ENCODE measurements at regions not wholly inside any gene's neighbourhood (a gene's known extent, or its start where the extent isn't known, plus 50 kb on each side); places are given as distances from the start of the nearest gene placed in this dataset.

DNA sequence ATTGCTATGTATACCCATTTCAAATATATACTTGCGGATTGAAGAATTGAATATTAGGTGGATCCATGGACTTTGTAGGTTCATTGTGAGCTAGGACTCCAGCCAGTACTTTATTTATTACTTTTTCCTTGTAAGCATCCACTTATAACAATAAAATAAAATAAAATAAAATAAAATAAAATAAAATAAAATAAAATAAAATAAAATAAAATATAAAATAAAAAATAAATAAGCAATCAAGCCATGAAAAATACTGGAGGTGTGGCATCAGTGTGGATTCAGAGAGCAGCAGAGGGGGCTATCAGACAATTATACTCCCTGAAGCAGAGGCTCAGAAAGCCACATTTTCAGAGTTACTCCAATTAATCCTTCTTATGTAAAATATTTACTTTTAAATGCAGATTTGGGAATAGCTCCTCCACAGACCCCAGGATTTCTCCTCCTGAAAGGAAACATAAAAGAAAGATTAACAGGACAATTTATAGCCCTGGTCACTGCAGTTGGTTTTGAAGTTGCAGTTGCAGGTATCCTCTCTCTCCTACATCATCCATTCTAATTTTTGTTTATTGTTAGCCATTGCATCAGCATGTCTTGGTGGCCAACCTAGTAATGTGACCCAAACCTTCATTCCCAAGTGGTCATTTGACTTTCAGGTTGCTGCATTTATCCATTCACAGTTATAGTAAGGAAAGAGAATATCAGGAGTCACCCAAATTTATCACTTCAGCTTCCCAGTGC is 2025.2 kb upstream of the IGFBP7 start:
- Histone ChIP-seq H3K36me3 (ENCODE audit: control insufficient read depth, insufficient read depth, low read length) (no peaks in the 10 kb centered on the region), H3K4me1 (ENCODE audit: control insufficient read depth, insufficient read depth, low read length, poor library complexity, severe bottlenecking) (no peaks in the 10 kb centered on the region), H3K4me3 (ENCODE audit: extremely low read depth, insufficient read depth, low read length, poor library complexity, severe bottlenecking) (no peak overlapping the region), H3K27ac (ENCODE audit: low read depth, low read length, severe bottlenecking) (no peak overlapping the region), H3K9me3 (ENCODE audit: control insufficient read depth, low read length) (no peaks in the 10 kb centered on the region)
- no CpG with 5 or more reads among the region's 1 CpG for WGBS, 2 experiments (ENCODE audit: insufficient coverage in 2 of 2)

DNA sequence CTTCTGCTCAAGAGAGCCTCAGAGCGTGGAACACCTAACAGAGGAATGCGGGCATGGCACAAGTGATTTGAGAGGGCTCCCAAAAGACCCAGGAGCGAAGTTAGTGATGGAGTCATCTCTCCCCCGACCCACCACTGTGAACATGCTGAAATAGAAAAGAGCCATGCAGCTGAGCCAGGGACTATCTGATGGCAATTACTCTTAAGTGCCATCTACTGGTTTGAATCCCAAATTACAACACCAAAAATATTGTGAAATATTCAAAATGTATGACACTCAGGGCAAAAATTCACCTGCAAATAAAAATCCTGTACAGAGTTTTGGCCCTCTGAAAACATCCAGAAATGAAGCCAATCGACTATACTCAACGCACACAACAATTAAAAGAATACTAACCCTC is 2038.9 kb upstream of the ADGRL3 start:
- Histone ChIP-seq H3K4me1 (ENCODE audit: control insufficient read depth, insufficient read depth, low read length, poor library complexity, severe bottlenecking) (no peaks in the 10 kb centered on the region), H3K36me3 (ENCODE audit: control insufficient read depth, insufficient read depth, low read length) (no peaks in the 10 kb centered on the region), H3K9me3 (ENCODE audit: control insufficient read depth, low read length) (no peaks in the 10 kb centered on the region), H3K27ac (ENCODE audit: low read depth, low read length, severe bottlenecking) (no peak overlapping the region), H3K4me3 (ENCODE audit: extremely low read depth, insufficient read depth, low read length, poor library complexity, severe bottlenecking) (no peak overlapping the region)
- 66 to 90% methylated on average over 3 to 5 of the region's 6 CpGs for WGBS, 2 experiments (ENCODE audit: insufficient coverage in 2 of 2)

DNA sequence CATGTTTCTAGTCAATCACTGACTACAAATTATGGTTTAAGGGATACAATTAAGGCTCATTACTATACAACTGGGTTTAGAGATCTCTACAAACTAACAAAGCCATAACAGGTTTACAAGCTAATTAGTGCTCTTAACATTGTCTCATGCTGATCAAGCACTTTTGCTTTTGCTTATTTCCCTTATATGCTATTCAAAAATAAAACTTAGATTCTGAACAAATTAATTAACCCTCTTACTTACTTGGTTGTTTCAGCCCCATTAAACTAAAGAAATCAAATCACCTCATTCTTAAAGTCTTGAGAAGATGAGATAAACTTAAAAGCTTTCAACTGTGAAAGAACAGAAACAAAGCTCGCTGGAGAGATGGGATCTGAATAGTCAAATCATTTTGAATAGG is 2024.5 kb upstream of the ADGRL3 start:
- H3K4me1 ChIP-seq (ENCODE audit: control insufficient read depth, insufficient read depth, low read length, poor library complexity, severe bottlenecking): no peaks in the 10 kb centered on the region
- no peaks in the 10 kb centered on the region for H3K9me3 ChIP-seq (ENCODE audit: control insufficient read depth, low read length)
- 56% methylated on average over 1 of the region's 1 CpG; no CpG with 5 or more reads in 1 of the 2 experiments for WGBS, 2 experiments (ENCODE audit: insufficient coverage in 2 of 2)
- H3K36me3 ChIP-seq (ENCODE audit: control insufficient read depth, insufficient read depth, low read length): no peaks in the 10 kb centered on the region
- no peak overlapping the region for H3K27ac ChIP-seq (ENCODE audit: low read depth, low read length, severe bottlenecking)
- H3K4me3 ChIP-seq (ENCODE audit: extremely low read depth, insufficient read depth, low read length, poor library complexity, severe bottlenecking): no peak overlapping the region

DNA sequence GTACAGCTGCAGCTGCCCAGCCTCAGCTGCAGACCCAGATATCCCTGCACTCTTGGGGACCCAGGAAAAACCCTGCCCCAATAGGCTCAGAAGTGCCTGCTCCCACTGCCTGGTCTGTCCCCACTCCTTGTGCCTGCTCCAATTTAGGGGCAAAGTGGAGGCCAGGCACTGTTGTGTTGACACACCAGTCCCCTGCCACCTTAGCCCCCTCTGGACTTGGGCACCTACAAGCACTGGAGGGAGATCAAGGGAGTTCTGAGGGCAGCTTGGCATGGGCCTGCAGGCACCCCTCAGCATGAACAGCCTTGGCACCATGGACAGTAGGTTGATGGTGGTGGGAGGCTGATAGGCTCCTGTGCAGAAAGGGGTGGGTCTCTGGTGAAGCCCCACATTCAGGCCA is 2020.8 kb upstream of the ADGRL3 start:
- Histone ChIP-seq H3K27ac (ENCODE audit: low read depth, low read length, severe bottlenecking) (no peak overlapping the region), H3K4me1 (ENCODE audit: control insufficient read depth, insufficient read depth, low read length, poor library complexity, severe bottlenecking) (no peaks in the 10 kb centered on the region), H3K9me3 (ENCODE audit: control insufficient read depth, low read length) (no peaks in the 10 kb centered on the region), H3K4me3 (ENCODE audit: extremely low read depth, insufficient read depth, low read length, poor library complexity, severe bottlenecking) (no peak overlapping the region), H3K36me3 (ENCODE audit: control insufficient read depth, insufficient read depth, low read length) (no peaks in the 10 kb centered on the region)

DNA sequence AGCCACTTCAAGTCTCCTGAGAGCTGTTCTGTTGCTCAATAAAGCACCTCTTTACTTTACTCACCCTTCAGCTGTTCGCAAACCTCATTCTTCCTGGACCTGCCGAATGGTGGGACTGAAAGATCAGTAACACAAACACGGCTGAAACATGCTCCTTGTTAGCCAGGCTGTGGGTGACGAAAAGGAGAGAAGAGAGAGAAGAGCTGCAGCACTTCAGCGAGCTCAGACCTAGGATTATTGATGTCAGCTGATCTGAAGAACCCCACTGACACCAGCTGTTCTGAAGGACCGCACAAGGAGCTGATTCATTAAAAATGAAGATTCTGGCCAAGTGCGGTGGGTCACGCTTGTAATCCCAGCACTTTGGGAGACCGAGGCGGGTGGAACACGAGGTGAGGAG is 2020.0 kb upstream of the ADGRL3 start:
- Histone ChIP-seq H3K4me1 (ENCODE audit: control insufficient read depth, insufficient read depth, low read length, poor library complexity, severe bottlenecking) (no peaks in the 10 kb centered on the region), H3K36me3 (ENCODE audit: control insufficient read depth, insufficient read depth, low read length) (no peaks in the 10 kb centered on the region), H3K27ac (ENCODE audit: low read depth, low read length, severe bottlenecking) (no peak overlapping the region), H3K9me3 (ENCODE audit: control insufficient read depth, low read length) (no peaks in the 10 kb centered on the region), H3K4me3 (ENCODE audit: extremely low read depth, insufficient read depth, low read length, poor library complexity, severe bottlenecking) (no peak overlapping the region)
- 75 to 76% methylated on average over 8 to 10 of the region's 11 CpGs for WGBS, 2 experiments (ENCODE audit: insufficient coverage in 2 of 2)

DNA sequence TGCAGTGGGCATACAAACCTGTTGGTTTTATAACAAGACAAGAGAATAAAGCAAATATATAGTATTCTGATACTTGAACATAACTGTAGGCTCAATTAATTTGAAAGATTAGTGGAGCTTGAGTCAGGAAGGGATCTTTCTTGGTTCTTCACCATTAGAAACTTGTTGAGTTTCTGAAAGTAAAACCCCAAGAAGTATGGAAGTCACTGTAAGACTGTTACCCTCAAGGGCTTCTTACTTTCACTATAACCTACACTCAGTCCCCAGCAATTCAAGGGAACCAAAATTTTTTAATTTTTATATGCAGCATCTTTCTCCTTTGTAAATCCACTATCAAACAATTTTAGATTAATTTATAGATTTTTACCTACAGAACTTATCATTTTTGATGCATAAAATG is 2019.2 kb upstream of the ADGRL3 start:
- no peaks in the 10 kb centered on the region for H3K9me3 ChIP-seq (ENCODE audit: control insufficient read depth, low read length)
- no peaks in the 10 kb centered on the region for H3K4me1 ChIP-seq (ENCODE audit: control insufficient read depth, insufficient read depth, low read length, poor library complexity, severe bottlenecking)
- H3K4me3 ChIP-seq (ENCODE audit: extremely low read depth, insufficient read depth, low read length, poor library complexity, severe bottlenecking): no peak overlapping the region
- no peak overlapping the region for H3K27ac ChIP-seq (ENCODE audit: low read depth, low read length, severe bottlenecking)
- H3K36me3 ChIP-seq (ENCODE audit: control insufficient read depth, insufficient read depth, low read length): no peaks in the 10 kb centered on the region

DNA sequence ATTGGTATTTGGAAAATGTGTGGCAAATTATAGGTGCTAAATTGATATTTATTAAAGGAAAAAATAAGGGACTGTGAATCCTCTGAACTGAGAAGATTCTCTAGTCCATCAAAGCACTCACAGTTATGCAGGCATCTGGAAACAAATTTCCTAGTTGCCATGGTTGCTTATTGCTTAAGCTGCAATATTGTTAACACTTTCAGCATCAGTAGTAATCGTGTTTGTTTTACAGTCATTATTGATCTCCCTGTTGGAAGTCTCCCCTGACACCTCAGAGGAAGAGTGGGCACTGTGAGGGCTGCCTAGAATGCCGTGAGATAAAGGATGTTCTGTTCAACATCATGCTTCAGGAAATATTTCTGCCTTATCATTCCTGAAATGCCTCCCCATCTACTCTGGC is 2004.3 kb upstream of the ADGRL3 start:
- no peaks in the 10 kb centered on the region for H3K36me3 ChIP-seq (ENCODE audit: control insufficient read depth, insufficient read depth, low read length)
- H3K27ac ChIP-seq (ENCODE audit: low read depth, low read length, severe bottlenecking): no peak overlapping the region
- no peaks in the 10 kb centered on the region for H3K9me3 ChIP-seq (ENCODE audit: control insufficient read depth, low read length)
- no peaks in the 10 kb centered on the region for H3K4me1 ChIP-seq (ENCODE audit: control insufficient read depth, insufficient read depth, low read length, poor library complexity, severe bottlenecking)
- H3K4me3 ChIP-seq (ENCODE audit: extremely low read depth, insufficient read depth, low read length, poor library complexity, severe bottlenecking): no peak overlapping the region
- WGBS, 2 experiments (ENCODE audit: insufficient coverage in 2 of 2): 100% methylated on average over 1 of the region's 2 CpGs

DNA sequence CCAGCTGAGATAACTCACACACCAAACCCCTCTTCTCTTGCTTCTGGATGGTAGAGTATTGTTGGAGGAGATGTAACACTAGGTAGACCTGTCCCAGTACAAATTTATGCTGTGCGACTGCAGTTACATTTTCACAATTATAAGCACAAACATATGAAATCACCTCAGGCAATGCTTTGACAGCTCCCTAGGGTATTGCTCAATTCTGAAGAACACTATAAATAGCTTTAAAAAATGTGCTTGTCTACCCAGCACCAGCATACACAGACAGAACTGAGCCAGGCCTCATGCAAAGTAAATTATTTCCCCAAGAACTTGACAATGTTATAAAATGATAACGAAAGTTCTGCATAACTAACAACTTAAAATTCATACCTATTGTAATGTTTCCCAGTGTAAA is 1999.1 kb upstream of the ADGRL3 start:
- 83% methylated on average over 1 of the region's 2 CpGs; no CpG with 5 or more reads in 1 of the 2 experiments for WGBS, 2 experiments (ENCODE audit: insufficient coverage in 2 of 2)
- H3K9me3 ChIP-seq (ENCODE audit: control insufficient read depth, low read length): no peaks in the 10 kb centered on the region
- H3K4me3 ChIP-seq (ENCODE audit: extremely low read depth, insufficient read depth, low read length, poor library complexity, severe bottlenecking): no peak overlapping the region
- H3K27ac ChIP-seq (ENCODE audit: low read depth, low read length, severe bottlenecking): no peak overlapping the region
- H3K36me3 ChIP-seq (ENCODE audit: control insufficient read depth, insufficient read depth, low read length): no peaks in the 10 kb centered on the region
- no peaks in the 10 kb centered on the region for H3K4me1 ChIP-seq (ENCODE audit: control insufficient read depth, insufficient read depth, low read length, poor library complexity, severe bottlenecking)

DNA sequence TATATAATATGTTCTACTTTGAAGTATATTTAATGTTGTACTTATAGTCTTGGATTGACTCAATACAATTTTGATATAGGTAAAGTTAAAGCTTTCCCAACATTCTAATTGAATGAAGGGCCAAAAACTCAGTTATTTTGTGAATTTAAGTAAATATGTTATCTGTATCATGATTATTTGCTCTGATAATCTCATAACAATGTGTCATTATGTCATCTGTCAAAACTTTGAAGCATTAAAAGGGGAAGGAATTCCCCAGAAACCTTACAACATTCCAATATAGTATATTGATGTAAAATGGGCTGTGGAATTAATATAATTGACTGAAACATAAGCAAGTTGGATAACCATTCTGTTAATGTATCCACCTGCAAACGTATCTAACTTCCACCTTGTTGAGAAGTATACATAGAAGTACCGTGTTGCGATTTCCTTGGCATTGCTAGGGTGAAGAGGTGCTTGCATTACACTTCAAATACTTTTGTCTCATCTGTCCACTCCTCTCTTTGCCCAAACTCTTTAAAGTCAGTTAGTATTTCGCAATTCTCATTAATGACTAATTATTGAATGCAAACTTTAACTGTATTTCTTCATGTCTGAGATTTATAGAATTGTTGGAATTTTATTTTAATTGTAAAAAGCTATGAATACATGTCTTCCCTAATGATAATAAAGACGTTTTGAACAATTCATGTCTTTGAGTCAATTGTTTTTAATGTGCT is 1982.1 kb upstream of the ADGRL3 start:
- WGBS, 2 experiments (ENCODE audit: insufficient coverage in 2 of 2): 93 to 100% methylated on average over 1 to 3 of the region's 5 CpGs
- Histone ChIP-seq H3K9me3 (ENCODE audit: control insufficient read depth, low read length) (no peaks in the 10 kb centered on the region), H3K36me3 (ENCODE audit: control insufficient read depth, insufficient read depth, low read length) (no peaks in the 10 kb centered on the region), H3K4me3 (ENCODE audit: extremely low read depth, insufficient read depth, low read length, poor library complexity, severe bottlenecking) (no peak overlapping the region), H3K27ac (ENCODE audit: low read depth, low read length, severe bottlenecking) (no peak overlapping the region), H3K4me1 (ENCODE audit: control insufficient read depth, insufficient read depth, low read length, poor library complexity, severe bottlenecking) (no peaks in the 10 kb centered on the region)

DNA sequence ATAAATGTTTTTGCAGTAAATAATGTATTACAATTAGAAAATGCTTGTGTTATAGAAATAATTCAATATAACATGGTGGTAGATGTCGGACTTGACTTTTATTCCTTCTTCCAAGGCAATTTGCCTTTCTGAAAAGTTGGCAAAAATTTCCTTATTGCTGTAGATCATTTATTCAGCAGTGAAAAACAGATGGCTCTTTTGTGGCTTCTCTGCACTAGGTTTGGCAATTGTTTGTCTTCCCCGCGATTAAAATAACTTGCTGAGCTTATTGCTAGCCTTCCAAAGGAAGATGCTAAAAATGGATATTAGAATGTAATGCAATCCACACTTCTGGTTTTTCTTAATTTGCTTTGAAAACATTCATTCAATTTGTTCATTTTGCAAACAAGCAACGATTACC is 1977.9 kb upstream of the ADGRL3 start:
- H3K36me3 ChIP-seq (ENCODE audit: control insufficient read depth, insufficient read depth, low read length): no peaks in the 10 kb centered on the region
- H3K9me3 ChIP-seq (ENCODE audit: control insufficient read depth, low read length): no peaks in the 10 kb centered on the region
- no peaks in the 10 kb centered on the region for H3K4me1 ChIP-seq (ENCODE audit: control insufficient read depth, insufficient read depth, low read length, poor library complexity, severe bottlenecking)
- 88 to 100% methylated on average over 1 to 2 of the region's 4 CpGs for WGBS, 2 experiments (ENCODE audit: insufficient coverage in 2 of 2)
- no peak overlapping the region for H3K4me3 ChIP-seq (ENCODE audit: extremely low read depth, insufficient read depth, low read length, poor library complexity, severe bottlenecking)
- H3K27ac ChIP-seq (ENCODE audit: low read depth, low read length, severe bottlenecking): no peak overlapping the region

DNA sequence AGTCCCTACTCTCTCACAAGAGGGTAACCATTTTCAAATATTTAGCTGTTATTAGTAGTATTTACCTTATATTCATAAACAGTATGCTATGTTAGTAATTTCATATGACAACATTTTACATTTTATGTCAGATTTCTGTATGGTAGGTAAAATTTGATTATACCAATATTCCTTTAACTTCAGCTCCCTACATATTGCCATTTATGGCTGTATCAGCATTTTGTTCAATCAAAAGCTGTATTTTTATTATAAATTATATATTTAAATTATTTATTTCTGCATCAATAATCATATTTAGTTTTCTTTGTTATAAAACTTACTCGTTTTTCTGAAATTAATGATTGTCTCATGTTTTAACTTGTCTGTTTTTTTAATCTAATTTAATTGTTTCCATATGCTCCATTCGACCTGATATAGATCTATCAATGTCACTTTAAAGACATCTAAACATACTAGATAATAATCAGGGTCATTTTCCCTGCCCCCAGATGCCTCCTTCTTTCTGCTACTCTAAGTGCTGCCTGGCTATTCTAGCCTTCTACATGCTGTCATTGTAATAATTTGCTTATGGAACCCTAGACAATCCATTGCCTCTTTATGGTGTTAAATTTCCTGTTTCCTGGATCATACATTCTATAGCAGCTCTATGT is 1976.7 kb upstream of the ADGRL3 start:
- WGBS, 2 experiments (ENCODE audit: insufficient coverage in 2 of 2): 50% methylated on average over 1 of the region's 2 CpGs; no CpG with 5 or more reads in 1 of the 2 experiments
- H3K27ac ChIP-seq (ENCODE audit: low read depth, low read length, severe bottlenecking): no peak overlapping the region

More for the DNA sequence above, 1976.7 kb upstream of the ADGRL3 start:
- Histone ChIP-seq H3K4me1 (ENCODE audit: control insufficient read depth, insufficient read depth, low read length, poor library complexity, severe bottlenecking) (no peaks in the 10 kb centered on the region), H3K9me3 (ENCODE audit: control insufficient read depth, low read length) (no peaks in the 10 kb centered on the region), H3K4me3 (ENCODE audit: extremely low read depth, insufficient read depth, low read length, poor library complexity, severe bottlenecking) (no peak overlapping the region), H3K36me3 (ENCODE audit: control insufficient read depth, insufficient read depth, low read length) (no peaks in the 10 kb centered on the region)

Measured in mesodermal cell (in vitro differentiated cells).